ENCODE measurements at regions not wholly inside any gene's neighbourhood (a gene's known extent, or its start where the extent isn't known, plus 50 kb on each side); places are given as distances from the start of the nearest gene placed in this dataset.

- Histone ChIP-seq H3K4me3 (ENCODE audit: low read depth in 1 of 3, low read length in 3 of 3) (no peak overlapping the region), H3K27ac (ENCODE audit: low read depth in 1 of 2, low read length in 2 of 2) (no peak overlapping the region), H3K27me3 (ENCODE audit: control insufficient read depth in 4 of 4, insufficient read depth in 4 of 4, low read length in 3 of 4) (no peaks in the 10 kb centered on the region), H3K4me1 (ENCODE audit: control insufficient read depth in 4 of 4, insufficient read depth in 4 of 4, low read length in 3 of 4) (no peaks in the 10 kb centered on the region), H3K9ac (ENCODE audit: low read depth in 1 of 2, low read length in 2 of 2) (no peak overlapping the region), H3K9me3 (ENCODE audit: control insufficient read depth in 4 of 4, low read length in 3 of 4) (no peaks in the 10 kb centered on the region), H3K36me3 (ENCODE audit: control insufficient read depth in 4 of 4, insufficient read depth in 3 of 4, low read depth in 1 of 4, low read length in 3 of 4) (no peaks in the 10 kb centered on the region)
- 91% methylated on average over 6 of the region's 6 CpGs for WGBS
- no peak for DNase-seq (ENCODE audit: low spot score)
- TF ChIP-seq YY1 (IDR thresholded peaks at IDR 0.05) (no peak), FOXA2 (IDR thresholded peaks at IDR 0.05) (no peak), SP1 (IDR thresholded peaks at IDR 0.05) (no peak), TAF1 (conservative IDR thresholded peaks at IDR 0.05) (no peak), MAX (IDR thresholded peaks at IDR 0.05) (no peak), NR2F2 (IDR thresholded peaks at IDR 0.05) (no peak), RAD21 (IDR thresholded peaks at IDR 0.05) (no peak), RXRA (IDR thresholded peaks at IDR 0.05) (no peak), ZBTB33 (IDR thresholded peaks at IDR 0.05) (no peak)
Measured at GRCh38 chr9:38129366-38129765, 60.3 kb upstream of the SHB start.

GRCh38 chr9:38128752-38129270, 59.8 kb upstream of the SHB start:
- WGBS: 96% methylated on average over 5 of the region's 5 CpGs
- Histone ChIP-seq H3K27me3 (ENCODE audit: control insufficient read depth in 4 of 4, insufficient read depth in 4 of 4, low read length in 3 of 4) (no peaks in the 10 kb centered on the region), H3K36me3 (ENCODE audit: control insufficient read depth in 4 of 4, insufficient read depth in 3 of 4, low read depth in 1 of 4, low read length in 3 of 4) (no peaks in the 10 kb centered on the region), H3K9me3 (ENCODE audit: control insufficient read depth in 4 of 4, low read length in 3 of 4) (no peaks in the 10 kb centered on the region), H3K27ac (ENCODE audit: low read depth in 1 of 2, low read length in 2 of 2) (no peak overlapping the region), H3K4me1 (ENCODE audit: control insufficient read depth in 4 of 4, insufficient read depth in 4 of 4, low read length in 3 of 4) (no peaks in the 10 kb centered on the region), H3K4me3 (ENCODE audit: low read depth in 1 of 3, low read length in 3 of 3) (no peak overlapping the region), H3K9ac (ENCODE audit: low read depth in 1 of 2, low read length in 2 of 2) (no peak overlapping the region)
- no peak for DNase-seq (ENCODE audit: low spot score)
- TF ChIP-seq, protein P1, sequence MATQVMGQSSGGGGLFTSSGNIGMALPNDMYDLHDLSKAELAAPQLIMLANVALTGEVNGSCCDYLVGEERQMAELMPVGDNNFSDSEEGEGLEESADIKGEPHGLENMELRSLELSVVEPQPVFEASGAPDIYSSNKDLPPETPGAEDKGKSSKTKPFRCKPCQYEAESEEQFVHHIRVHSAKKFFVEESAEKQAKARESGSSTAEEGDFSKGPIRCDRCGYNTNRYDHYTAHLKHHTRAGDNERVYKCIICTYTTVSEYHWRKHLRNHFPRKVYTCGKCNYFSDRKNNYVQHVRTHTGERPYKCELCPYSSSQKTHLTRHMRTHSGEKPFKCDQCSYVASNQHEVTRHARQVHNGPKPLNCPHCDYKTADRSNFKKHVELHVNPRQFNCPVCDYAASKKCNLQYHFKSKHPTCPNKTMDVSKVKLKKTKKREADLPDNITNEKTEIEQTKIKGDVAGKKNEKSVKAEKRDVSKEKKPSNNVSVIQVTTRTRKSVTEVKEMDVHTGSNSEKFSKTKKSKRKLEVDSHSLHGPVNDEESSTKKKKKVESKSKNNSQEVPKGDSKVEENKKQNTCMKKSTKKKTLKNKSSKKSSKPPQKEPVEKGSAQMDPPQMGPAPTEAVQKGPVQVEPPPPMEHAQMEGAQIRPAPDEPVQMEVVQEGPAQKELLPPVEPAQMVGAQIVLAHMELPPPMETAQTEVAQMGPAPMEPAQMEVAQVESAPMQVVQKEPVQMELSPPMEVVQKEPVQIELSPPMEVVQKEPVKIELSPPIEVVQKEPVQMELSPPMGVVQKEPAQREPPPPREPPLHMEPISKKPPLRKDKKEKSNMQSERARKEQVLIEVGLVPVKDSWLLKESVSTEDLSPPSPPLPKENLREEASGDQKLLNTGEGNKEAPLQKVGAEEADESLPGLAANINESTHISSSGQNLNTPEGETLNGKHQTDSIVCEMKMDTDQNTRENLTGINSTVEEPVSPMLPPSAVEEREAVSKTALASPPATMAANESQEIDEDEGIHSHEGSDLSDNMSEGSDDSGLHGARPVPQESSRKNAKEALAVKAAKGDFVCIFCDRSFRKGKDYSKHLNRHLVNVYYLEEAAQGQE (IDR thresholded peaks at IDR 0.05): no peak
- TF ChIP-seq EGR1 (IDR thresholded peaks at IDR 0.05; ENCODE audit: low read depth in 2 of 2) (no peak), GABPA (IDR thresholded peaks at IDR 0.05 in 1 of 2, conservative IDR thresholded peaks at IDR 0.05 in 1 of 2) (no peak), FOXA2 (IDR thresholded peaks at IDR 0.05) (no peak), YY1 (IDR thresholded peaks at IDR 0.05) (no peak), HNF4G (IDR thresholded peaks at IDR 0.05) (no peak), NR2F2 (IDR thresholded peaks at IDR 0.05) (no peak), JUND (IDR thresholded peaks at IDR 0.05) (no peak), HNF4A (conservative IDR thresholded peaks at IDR 0.05) (no peak), ATF3 (IDR thresholded peaks at IDR 0.05) (no peak), TAF1 (conservative IDR thresholded peaks at IDR 0.05) (no peak), FOXA1 (IDR thresholded peaks at IDR 0.05) (no peak), ZBTB33 (IDR thresholded peaks at IDR 0.05) (no peak), SP1 (IDR thresholded peaks at IDR 0.05) (no peak), MAX (IDR thresholded peaks at IDR 0.05) (no peak), RXRA (IDR thresholded peaks at IDR 0.05) (no peak)
- TF ChIP-seq, protein P2, sequence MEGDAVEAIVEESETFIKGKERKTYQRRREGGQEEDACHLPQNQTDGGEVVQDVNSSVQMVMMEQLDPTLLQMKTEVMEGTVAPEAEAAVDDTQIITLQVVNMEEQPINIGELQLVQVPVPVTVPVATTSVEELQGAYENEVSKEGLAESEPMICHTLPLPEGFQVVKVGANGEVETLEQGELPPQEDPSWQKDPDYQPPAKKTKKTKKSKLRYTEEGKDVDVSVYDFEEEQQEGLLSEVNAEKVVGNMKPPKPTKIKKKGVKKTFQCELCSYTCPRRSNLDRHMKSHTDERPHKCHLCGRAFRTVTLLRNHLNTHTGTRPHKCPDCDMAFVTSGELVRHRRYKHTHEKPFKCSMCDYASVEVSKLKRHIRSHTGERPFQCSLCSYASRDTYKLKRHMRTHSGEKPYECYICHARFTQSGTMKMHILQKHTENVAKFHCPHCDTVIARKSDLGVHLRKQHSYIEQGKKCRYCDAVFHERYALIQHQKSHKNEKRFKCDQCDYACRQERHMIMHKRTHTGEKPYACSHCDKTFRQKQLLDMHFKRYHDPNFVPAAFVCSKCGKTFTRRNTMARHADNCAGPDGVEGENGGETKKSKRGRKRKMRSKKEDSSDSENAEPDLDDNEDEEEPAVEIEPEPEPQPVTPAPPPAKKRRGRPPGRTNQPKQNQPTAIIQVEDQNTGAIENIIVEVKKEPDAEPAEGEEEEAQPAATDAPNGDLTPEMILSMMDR (IDR thresholded peaks at IDR 0.05; ENCODE audit: low read depth, low read length, missing input control): no peak

Measured in liver (tissue), 8 donors.